ENCODE measurements at regions not wholly inside any gene's neighbourhood (a gene's known extent, or its start where the extent isn't known, plus 50 kb on each side); places are given as distances from the start of the nearest gene placed in this dataset.

GRCh38 chr13:31919971-31920726 is 111.4 kb upstream of the FRY start:
- no peak for TF ChIP-seq CTCF (conservative IDR thresholded peaks at IDR 0.05)
- Histone ChIP-seq H3K23me2 (ENCODE audit: insufficient read length, low read depth, low read length, poor library complexity, severe bottlenecking) (no peaks in the 10 kb centered on the region), H3T11ph (ENCODE audit: low read length) (no peak overlapping the region), H3K27me3 (ENCODE audit: insufficient read depth, low read length) (no peaks in the 10 kb centered on the region), H2AFZ (ENCODE audit: low read length) (no peak overlapping the region), H3K56ac (ENCODE audit: insufficient read length, low read depth, low read length) (no peak overlapping the region), H3K27ac (ENCODE audit: insufficient read length, low read depth, low read length) (no peak overlapping the region), H3K14ac (ENCODE audit: insufficient read depth, low read length) (no peak overlapping the region), H3K23ac (ENCODE audit: insufficient read length, low read depth, low read length) (no peak overlapping the region), H4K20me1 (ENCODE audit: control insufficient read depth, insufficient read depth, insufficient read length) (no peaks in the 10 kb centered on the region), H3K4me1 (ENCODE audit: insufficient read depth, low read length) (peaks cover 2% of the 10 kb centered on the region; the same call in 1 of the 2 replicates), H3K9me3 (ENCODE audit: control insufficient read depth, low read depth, low read length) (no peaks in the 10 kb centered on the region), H3K9ac (ENCODE audit: extremely low read depth, insufficient read length, low read length) (no peak overlapping the region), H3K4me2 (ENCODE audit: insufficient read depth, insufficient read length, low read length) (no peak overlapping the region), H2BK20ac (ENCODE audit: low read depth, low read length, poor library complexity, severe bottlenecking) (no peak overlapping the region), H4K5ac (ENCODE audit: insufficient read length, low read depth, low read length) (no peak overlapping the region), H2AK5ac (ENCODE audit: insufficient read length, low read length) (no peak overlapping the region), H3K79me2 (ENCODE audit: insufficient read depth, low read length) (no peaks in the 10 kb centered on the region), H4K8ac (replicated peaks; ENCODE audit: insufficient read length, low read depth, low read length) (no peak overlapping the region), H3K18ac (ENCODE audit: insufficient read length, low read depth, low read length) (no peak overlapping the region), H4K91ac (ENCODE audit: insufficient read length, low read depth, low read length) (no peak overlapping the region), H3K4ac (ENCODE audit: low read depth, low read length) (no peak overlapping the region), H2BK120ac (ENCODE audit: low read depth, low read length, poor library complexity, severe bottlenecking) (no peak overlapping the region), H2BK15ac (ENCODE audit: low read depth, low read length) (no peak overlapping the region), H2BK12ac (ENCODE audit: insufficient read length, low read depth, low read length) (no peak overlapping the region), H3K79me1 (ENCODE audit: insufficient read depth, low read depth, low read length, poor library complexity, severe bottlenecking) (no peaks in the 10 kb centered on the region), H2BK5ac (ENCODE audit: insufficient read length, low read length) (no peak overlapping the region)
- no peak overlapping the region for H3K27ac Mint-ChIP-seq
- no peaks in the 10 kb centered on the region for H3K36me3 Mint-ChIP-seq (ENCODE audit: insufficient read depth in 1 of 3, low read depth in 3 of 3)
- H3K4me1 Mint-ChIP-seq, result peaks cover 12 to 26% of the 10 kb centered on the region in 2 experiments
- H3K27me3 Mint-ChIP-seq (ENCODE audit: low read depth), result no peaks in the 10 kb centered on the region
- DNase-seq, result no peak
- WGBS (ENCODE audit: extremely low coverage, insufficient read length, low lambda C conversion rate), result no CpG with 5 or more reads among the region's 4 CpGs
- no peak overlapping the region for H3K4me3 Mint-ChIP-seq
- H3K9me3 Mint-ChIP-seq, result no peaks in the 10 kb centered on the region
